Fibroblast of mammary gland (primary cell): ENCODE measurements at regions not wholly inside any gene's neighbourhood (a gene's known extent, or its start where the extent isn't known, plus 50 kb on each side); places are given as distances from the start of the nearest gene placed in this dataset.
A peak's percentile ranks its signal among the peaks of the same experiment; 100 is the strongest.

Experiments used
- DNase-seq: peaks from one replicate; pipeline ENCODE4 v3.0.0-alpha.2; 2010; ENCODE audit warnings: low read depth
- H3K4me3 ChIP-seq: 2 replicates; pipeline ENCODE4 v1.5.1; 2011; ENCODE audit warnings: low read depth, mild to moderate bottlenecking, low read length, moderate library complexity; ENCODE audit not compliant: control insufficient read depth
- CTCF ChIP-seq: conservative IDR thresholded peaks from 2 replicates; pipeline ENCODE4 v1.5.1; 2011; ENCODE audit warnings: low read depth, low read length, inconsistent platforms; ENCODE audit not compliant: control insufficient read depth, insufficient read depth

GRCh38 chr3:150296123-150296735 lies 111.9 kb upstream of the TSC22D2 start:
- TF ChIP-seq CTCF, result no peak
- H3K4me3 ChIP-seq, result no peak overlapping the region
- DNase-seq, result peak; percentile 38

- no peak overlapping the region for H3K4me3 ChIP-seq
- no peak for TF ChIP-seq CTCF
- DNase-seq, result peak; percentile 71
Measured at GRCh38 chr3:150293401-150294001, 114.6 kb upstream of the TSC22D2 start.

- peak; percentile 74 for DNase-seq
- no peak for TF ChIP-seq CTCF
- H3K4me3 ChIP-seq, result no peak overlapping the region
Measured at GRCh38 chr3:150292891-150293290, 115.2 kb upstream of the TSC22D2 start.

GRCh38 chr3:150291515-150291914 lies 116.6 kb upstream of the TSC22D2 start:
- no peak for TF ChIP-seq CTCF
- H3K4me3 ChIP-seq, result no peak overlapping the region

GRCh38 chr3:150286390-150287147 lies 121.5 kb upstream of the TSC22D2 start:
- peak; percentile 59 for TF ChIP-seq CTCF
- no peak overlapping the region for H3K4me3 ChIP-seq
- DNase-seq, result peak; percentile 63

More at GRCh38 chr3:150291515-150291914, 116.6 kb upstream of the TSC22D2 start:
- no peak for DNase-seq

- DNase-seq, result no peak
- no peak for TF ChIP-seq CTCF
- H3K4me3 ChIP-seq, result no peak overlapping the region
Measured at GRCh38 chr3:150285601-150286000, 122.5 kb upstream of the TSC22D2 start.
